ENCODE measurements at regions not wholly inside any gene's neighbourhood (a gene's known extent, or its start where the extent isn't known, plus 50 kb on each side); places are given as distances from the start of the nearest gene placed in this dataset.
"Not testable (repeated sequence)": the region's sequence is repeated elsewhere in the genome, so short reads cannot be mapped to it uniquely, and the experiment has no call there.

DNA sequence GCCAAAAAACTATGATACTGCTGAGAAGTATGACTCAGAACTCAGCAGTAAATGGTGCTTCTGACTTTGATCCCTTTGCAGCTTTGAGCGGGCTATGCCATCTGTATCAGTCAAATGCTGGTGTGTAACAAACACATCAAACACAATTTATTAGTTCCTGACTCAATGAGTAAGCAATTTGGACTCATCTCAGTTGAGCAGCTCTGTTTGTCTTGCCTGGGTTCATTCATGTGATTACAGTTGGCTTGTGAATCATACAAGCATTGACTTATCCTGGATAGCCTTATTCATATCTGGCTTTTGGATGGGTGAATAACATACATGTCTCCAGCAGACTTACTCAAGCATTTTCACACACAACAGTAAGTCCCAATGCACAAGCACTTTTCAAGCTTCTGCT is 858.8 kb downstream of the METTL15 start:
- DNase-seq, result no peak

DNA sequence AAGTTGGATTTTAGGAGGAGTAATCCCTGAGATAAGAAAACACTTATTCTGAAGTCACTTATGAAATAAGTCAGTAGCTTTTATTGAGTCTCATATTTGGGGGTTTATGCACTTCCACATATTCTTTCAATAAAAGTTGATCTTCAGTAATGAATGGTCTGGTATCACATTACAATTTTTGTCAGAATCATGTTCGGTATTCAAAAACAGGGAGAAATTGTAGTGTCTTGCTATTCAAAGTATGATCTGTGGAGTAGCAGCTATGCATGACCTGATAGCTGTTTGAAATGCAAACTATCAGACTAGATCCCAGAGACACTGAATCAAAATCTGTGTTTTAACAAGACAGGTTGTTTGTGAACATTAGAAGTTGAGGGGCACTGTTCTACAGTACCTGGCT is 857.6 kb downstream of the METTL15 start:
- no peak for DNase-seq

- DNase-seq, result no peak
Observed at GRCh38 chr11:28964811-28965210, 856.6 kb downstream of the METTL15 start.

GRCh38 chr11:28963187-28963586 is 855.0 kb downstream of the METTL15 start:
- no peak for DNase-seq

DNA sequence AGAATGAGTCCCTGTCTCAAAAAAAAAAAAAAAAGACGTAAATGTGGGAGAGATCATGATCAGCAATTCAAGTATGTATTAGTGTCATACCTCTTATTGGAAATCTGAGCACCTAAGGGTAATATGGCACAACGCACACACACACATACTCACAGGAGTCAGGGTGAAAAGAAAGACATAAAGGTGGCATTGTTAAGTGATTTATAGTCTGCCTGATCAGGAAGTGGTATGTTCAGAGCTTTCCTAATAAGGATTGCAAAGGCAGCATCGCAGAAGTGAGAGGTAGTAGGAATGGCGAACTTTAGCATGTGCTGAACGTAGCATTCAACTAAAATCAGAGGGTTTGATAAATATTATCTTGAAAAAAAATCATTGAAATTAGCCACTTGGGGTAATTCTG is 854.3 kb downstream of the METTL15 start:
- no peak for DNase-seq

- no peak for DNase-seq
Observed at GRCh38 chr11:28961726-28962125, 853.5 kb downstream of the METTL15 start.

GRCh38 chr11:28956446-28956845 is 848.3 kb downstream of the METTL15 start:
- no peak for DNase-seq

DNA sequence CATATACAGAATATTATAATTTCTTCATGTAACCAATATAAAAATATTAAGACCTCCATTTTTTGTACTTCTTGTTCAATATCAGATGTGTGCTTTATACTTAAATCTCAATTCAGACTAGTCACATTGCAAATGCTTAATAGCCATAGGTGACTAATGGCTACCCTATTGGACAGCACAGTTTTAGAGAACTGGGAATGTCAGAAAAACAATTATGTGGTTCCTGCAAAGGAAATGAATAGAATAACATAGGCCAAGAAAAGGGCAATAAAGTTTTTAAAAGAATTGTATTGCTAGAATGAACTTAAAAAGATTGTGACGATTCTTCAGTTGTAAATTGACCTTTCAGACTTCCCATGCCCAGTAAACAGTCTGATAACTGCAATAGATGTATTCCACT is 843.0 kb downstream of the METTL15 start:
- no peak for DNase-seq

DNA sequence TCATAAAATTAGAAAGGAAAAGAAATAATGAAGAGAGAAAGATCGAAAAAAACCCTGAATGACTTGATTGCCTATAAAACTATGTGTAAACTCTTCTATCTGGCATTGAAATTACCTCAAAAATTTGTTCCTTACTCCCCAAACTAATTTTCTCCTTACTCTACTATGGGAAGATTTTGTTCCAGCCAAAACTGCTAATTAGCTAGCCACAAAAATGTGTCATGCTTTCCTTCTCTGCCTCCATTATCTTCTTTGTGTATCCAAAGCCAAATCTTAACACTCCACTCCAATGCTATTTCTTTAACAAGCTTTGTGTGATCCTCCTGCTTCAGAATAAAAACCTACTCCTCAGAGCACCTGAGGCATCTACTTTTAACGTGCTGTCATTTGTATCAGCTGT is 831.2 kb downstream of the METTL15 start:
- DNase-seq, result no peak

DNA sequence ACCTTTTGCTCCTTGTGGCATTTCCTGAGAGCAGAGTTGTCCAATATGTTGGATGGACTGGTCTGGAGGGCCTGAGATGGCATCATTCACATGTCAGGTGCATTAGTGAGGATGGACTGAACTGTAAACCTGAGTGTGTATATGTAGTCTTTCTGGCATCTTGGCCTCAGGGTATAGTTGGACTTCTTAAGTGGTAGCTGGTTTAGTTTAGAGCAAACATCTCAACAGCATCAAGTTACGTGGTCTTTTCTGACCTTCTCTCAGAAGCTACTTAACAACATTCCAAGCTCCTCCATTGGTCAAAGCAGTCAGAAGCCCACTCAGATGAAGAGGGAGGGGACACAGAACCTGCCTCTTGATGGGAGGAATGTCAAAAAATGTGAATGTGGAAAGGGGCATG is 829.9 kb downstream of the METTL15 start:
- no peak for DNase-seq

- DNase-seq, result no peak
Observed at GRCh38 chr11:28932940-28933339, 824.8 kb downstream of the METTL15 start.

GRCh38 chr11:28924004-28924403 is 815.8 kb downstream of the METTL15 start:
- no peak for DNase-seq

- DNase-seq, result no peak
Observed at GRCh38 chr11:28922386-28922981, 814.3 kb downstream of the METTL15 start.

GRCh38 chr11:28919194-28919593 is 811.0 kb downstream of the METTL15 start:
- DNase-seq, result no peak

GRCh38 chr11:28913883-28914282 is 805.7 kb downstream of the METTL15 start:
- no peak for DNase-seq

GRCh38 chr11:28911829-28912228 is 803.6 kb downstream of the METTL15 start:
- no peak for DNase-seq

- DNase-seq, result no peak
Observed at GRCh38 chr11:28910926-28911325, 802.7 kb downstream of the METTL15 start.

GRCh38 chr11:28903716-28904115 is 795.5 kb downstream of the METTL15 start:
- DNase-seq, result no peak

DNA sequence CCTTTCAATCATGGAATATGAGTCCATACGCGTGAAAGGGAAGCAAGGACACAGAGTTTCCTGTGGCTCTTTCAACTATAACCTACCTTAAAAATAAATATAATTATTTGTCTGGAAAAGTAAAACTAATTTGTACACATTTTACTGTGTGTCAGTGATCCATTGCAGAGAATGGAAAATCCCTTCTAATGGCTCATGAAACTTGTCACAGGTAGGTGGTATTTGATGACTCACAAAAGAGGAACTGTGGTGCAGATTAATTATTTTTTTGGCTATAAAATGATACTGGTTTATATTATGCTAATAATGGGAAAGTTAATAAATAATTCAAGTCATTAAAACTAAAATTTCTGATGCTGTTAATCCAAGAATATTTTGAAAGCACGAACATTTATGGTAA is 792.2 kb downstream of the METTL15 start:
- DNase-seq, result no peak

GRCh38 chr11:28899706-28900105 is 791.5 kb downstream of the METTL15 start:
- no peak for DNase-seq

DNA sequence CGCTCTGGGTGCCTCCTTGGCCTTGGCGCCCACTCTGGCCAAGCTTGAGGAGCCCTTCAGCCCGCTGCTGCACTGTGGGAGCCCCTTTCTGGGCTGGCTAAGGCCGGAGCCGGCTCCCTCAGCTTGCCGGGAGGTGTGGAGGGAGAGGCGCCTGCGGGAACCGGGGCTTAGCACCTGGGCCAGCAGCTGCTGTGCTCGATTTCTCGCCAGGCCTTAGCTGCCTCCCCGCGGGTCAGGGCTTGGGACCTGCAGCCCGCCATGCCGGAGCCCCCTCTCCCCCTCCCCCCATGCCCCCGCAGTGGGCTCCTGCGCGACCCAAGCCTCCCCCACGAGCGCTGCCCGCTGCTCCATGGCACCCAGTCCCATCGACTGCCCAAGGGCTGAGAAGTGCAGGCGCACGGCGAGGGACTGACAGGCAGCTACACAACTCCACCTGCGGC is 782.4 kb downstream of the METTL15 start:
- DNase-seq, result not testable (repeated sequence)

- DNase-seq, result no peak
Observed at GRCh38 chr11:28887681-28888080, 779.5 kb downstream of the METTL15 start.

- DNase-seq, result no peak
Observed at GRCh38 chr11:28879869-28880268, 771.7 kb downstream of the METTL15 start.

- no peak for DNase-seq
Observed at GRCh38 chr11:28878025-28878424, 769.8 kb downstream of the METTL15 start.

- DNase-seq, result no peak
Observed at GRCh38 chr11:28877340-28877739, 769.2 kb downstream of the METTL15 start.

DNA sequence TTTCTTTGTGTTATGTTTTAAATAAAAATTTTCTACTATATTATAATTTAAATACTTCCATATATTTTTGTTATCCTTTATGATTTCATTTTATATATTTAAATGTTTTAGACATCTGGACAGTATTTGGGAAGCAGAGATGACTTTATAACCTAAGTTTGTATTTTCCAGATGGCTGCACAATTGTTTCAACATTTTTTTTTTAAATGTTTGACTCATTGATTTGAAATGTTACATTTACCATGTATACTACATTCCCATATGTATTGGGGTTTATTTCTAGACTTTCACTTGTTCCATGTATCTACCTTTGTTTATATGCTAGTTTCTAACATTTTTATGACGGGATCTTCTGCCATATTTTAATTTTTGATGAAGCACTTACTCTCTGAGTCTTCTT is 766.5 kb downstream of the METTL15 start:
- DNase-seq, result no peak
